NAMALWA (cell line): ENCODE measurements at regions not wholly inside any gene's neighbourhood (a gene's known extent, or its start where the extent isn't known, plus 50 kb on each side); places are given as distances from the start of the nearest gene placed in this dataset.

Experiments used
- DNase-seq: peaks from one replicate; pipeline ENCODE4 v3.0.0-alpha.2; 2015; ENCODE audit warnings: low spot score

DNA sequence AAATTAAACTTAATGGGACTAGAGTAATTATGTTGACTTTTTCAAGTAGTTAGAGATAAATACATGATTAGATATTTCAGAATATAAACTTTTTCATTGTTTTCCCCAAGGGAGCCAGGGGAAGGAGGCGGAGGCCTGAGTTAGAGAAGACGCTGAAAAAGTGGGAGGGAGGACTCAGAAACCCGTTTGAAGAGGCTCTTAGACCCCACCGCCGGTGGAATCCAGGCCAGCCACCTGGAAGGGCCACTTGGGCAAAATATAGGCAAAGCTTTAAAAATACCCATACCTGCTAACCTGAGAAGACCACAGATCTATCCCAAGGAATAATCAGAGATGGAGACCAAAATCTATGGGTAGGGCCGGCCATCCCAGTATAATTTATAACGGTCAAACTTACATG, 242.6 kb downstream of the PTPRU start:
- DNase-seq, result no peak

DNA sequence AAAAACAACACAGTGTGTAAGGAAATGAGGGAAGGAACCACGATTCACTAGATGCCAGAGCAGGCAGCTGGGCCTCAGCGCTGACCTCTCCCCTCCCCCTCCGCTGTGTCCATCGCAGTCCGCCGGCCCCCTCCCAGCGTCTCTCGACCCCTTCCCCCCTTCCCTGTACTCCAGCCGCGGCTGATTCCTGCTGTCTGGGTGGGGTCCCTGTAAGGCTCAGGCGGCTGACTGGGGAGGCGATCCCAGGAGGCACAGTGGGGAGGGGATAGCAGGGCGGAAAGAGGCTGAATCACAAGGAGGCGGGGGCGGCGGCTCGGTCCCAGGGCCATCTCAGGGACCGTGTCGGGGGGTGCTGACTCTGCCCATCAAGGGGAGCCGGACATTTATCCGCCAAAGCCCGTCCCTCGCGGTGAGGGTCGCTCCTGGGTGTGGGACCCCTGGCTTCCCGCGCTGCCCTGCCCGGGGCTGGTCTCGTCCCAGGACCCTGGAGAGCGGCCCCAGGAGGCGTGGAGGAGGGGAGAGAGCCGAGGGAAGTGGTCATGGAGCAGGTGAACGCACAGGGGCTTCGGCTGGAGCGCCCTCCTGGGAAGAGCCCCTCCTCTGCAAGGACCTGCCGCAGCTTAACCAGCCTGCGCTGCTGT, 241.9 kb downstream of the PTPRU start:
- no peak for DNase-seq

DNA sequence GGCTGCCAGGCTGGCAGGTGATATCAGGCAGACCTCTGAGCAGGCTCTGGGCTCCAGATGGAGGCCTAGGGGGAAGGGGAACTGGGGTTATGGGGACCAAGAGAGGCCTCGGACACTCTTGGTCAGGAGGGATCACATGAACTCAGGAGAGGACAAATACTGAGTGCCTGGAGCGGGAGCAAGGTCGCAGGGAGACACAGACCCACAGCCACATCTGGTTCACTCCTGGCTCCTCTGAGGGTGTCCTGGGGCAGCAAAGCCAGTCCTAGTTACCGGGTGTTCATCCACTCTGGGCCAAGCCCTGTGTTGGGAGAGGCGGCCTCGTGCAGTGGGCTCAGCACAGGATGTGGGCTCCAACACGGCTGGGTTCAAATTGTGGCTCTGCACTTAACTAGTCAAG, 239.0 kb downstream of the PTPRU start:
- no peak for DNase-seq

DNA sequence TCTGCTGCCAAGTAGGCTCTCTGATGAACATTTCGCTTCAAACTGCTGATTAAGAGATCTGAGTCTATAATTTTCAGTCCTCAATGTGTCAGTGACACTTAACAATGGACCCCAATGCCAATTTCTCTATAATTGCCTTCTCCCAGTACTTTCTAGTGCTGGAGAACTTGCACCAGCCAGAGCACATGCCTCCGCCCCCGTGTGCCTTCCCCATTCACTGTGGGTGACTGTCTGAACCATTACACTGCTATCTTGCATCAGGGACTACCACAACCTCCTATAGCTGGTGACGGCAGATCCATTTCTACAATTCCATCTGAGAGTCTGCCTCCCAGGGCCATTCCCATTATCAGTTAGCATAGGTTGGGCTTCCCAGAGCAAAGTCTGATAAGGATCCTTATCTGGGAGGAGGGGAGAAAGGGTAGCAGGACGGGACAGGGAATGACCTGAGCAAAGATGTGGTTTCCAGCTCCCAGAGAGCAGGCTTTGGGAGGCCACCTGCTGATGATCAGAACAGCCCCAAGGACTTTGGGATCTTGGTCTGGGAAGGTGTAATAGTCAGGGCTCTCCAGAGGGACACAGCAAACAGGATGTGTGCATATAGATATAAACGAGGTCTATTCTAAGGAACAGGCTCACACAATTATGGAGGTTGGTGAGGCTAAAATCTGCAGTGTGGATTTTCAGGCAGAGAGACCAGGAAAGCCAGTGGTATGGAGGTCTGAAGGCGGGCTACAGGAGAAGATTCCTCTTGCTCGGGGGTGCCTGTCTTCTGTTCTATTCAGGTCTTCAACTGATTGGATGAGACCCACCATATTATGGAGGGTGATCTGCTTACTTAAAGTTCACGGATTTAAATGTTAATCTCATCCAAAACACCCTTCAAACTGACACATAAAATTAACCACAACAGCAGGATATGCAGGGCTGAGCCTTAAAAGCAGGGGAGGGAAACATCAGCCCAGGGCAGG, 238.2 kb downstream of the PTPRU start:
- DNase-seq, result no peak

DNA sequence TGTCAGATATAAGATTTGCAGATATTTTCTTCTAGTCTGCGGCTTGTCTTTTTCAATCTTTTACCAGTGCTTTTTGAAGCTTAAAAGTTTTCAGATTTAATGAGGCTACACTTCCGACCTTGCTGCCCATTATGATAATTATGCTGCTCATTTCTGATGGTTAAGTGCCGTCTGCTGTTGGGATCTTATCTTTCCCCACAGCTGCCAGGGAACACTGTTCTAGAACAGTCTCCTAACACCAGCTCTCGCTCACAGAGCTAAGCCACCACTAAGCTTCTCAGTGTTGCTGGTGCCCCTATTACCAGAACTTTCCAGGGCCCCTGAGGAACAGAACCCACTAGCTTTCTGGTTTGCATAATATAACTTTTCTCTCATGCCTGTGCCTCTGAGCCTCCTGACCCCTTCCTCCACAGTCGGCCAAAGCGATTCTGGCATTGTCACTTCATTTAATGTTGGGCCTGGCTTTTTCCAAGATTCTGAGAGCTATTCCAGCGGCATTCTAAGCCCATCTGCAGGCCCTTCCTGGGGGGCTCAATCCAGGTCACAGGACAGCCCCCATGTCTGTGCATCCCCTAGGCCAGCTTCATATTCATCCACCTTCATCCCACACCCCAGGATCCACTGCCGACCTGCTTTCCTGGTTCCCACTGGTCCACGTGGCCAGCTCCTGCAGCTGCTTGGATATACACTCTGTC, 237.0 kb downstream of the PTPRU start:
- DNase-seq, result no peak

DNA sequence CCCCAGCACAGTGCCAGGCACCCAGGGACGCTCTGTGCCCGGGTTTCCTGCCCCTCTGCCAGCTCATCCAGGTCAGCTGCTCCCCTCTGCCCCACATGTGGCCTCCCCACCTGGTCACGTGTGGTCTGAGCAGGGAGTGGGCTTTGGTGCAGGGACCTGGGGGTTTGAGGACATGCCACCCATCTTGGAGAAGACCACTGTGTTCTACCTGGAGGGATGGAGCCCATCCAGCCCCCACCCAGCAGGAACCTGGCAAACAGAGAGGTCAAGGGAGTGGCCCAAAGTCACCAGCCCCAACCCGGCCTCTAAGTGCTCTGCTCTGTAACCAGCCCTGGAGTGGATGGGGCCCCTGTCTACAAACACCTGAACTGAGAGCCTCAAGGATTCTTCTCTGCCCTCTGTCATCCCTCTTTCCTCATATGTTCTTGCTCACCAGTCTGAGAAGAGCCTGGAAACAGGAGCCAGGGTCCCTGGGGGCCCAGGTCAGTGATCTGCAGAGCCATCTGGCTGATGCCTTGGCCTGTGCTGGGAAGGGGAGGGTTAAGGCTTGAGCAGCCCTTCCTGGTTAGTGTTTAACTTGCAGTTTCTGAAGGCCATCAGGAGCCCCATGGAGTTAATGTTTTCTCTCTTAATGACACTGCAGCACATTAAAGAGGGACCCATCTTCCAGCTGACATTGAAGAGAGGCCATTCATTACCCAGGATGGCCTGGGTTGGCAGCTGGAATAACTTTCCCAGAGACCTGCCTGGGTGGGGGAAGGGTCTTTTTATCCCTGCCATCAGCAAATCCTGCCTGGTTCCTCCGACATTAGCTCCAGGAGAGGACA, 235.4 kb downstream of the PTPRU start:
- DNase-seq, result no peak

DNA sequence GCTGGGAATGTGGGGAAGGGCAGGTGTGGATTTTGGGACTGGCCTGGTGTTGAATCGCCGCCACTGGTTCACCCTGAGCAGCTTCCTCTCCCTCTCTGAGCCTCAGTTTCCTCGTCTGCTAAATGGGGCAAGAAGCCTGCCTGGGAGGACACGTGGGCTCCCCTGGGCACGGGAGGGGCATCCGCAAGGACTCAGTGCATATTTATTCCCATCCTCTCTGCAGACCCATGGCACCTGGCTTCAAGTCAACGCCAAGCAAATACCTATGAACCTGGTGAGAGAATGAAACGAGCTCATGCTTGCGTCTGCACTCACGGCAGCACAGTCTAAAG, 234.4 kb downstream of the PTPRU start:
- DNase-seq, result no peak

DNA sequence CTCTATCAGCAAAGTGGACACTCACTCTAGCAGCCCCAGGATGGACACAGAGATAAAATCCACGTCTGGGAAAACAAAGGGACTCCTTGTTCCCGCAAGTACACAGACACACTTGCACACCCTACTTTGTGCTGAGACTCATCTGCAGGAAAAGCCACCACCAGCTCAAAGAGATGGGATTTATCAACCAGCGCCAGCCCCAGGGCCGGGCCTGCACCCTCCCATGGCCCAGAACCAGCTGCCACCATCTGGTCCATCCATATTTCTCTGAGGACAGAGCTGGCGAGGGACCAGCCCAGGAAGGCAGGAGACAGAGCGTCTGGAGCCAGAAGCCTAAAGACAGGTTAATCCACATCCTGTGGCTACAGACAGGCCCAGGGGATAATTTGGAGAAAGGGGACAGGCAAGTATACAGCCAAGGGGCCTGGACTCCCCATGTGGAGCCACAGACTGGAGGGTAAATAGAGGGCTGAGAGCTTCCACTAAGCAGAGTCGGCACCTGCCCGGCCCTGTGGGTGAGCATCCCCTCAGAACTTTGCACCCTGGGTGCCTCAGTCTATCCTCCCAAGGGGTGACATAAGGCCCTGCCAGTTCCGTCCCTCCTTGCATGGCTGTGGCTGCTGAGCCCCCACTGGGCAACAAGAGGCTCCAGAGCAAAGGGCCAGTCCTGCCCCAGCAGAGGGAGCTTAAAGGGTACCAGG, 233.9 kb downstream of the PTPRU start:
- no peak for DNase-seq

DNA sequence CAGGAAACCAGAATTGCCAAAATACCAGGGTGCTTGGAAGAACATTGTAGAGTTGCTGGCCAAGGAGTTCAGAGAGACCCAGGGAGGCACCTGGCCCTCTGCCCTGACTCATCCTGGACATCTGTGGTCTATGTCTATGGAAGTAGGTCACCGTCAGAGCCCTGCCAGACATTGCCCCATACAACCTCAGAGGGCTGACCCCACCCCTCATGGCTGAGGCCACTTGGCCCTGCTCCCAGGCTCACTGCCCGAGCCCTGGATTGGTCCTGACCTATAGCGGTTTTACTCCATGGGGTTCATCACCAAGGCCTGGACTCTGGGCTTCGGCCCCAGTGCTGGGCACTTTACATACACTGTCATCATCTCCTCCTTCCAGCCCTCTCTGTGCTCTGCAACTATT, 233.1 kb downstream of the PTPRU start:
- no peak for DNase-seq

DNA sequence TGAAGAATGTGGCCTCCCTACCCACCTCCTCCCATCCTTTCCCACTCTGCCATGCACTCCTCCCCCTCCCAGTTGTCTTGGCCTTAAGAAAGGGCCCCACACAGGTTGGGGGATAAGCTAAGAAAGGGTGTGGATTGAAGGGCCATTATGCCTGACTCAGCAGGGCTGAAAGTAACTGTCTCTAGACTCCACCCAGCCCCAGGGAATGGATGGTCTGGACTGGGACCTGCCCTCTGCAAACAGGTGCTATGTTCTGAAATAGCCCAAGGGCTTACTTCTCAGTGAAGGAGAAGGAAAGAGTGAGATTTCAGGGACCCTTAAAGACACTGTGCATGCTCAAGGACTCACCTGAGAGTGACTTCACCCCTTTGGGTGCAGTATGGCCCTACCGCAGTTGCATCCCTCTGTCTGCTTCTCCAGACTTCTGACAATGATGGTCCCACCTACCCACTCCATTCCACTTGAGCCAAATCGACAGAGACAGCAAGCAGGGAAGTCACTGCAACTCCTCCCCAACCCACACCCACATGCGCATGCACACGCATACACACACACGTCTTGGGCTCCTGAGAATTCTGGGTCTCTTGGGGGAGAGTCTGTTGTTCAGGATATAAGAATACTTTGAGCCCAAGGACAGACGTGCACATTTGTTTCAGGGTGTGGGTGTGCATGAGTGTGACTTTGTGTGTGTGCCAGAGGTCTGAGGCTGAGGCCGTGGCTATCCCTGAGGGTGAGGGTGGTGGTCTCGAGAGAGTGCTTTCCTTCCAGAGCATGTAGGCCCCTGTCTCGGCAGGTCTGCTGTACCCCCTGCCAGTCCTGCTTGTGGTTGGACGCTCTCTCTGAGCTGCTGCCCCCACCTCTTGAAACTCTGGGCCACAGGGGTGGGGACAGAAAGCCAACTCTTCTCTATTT, 231.9 kb downstream of the PTPRU start:
- DNase-seq, result no peak

DNA sequence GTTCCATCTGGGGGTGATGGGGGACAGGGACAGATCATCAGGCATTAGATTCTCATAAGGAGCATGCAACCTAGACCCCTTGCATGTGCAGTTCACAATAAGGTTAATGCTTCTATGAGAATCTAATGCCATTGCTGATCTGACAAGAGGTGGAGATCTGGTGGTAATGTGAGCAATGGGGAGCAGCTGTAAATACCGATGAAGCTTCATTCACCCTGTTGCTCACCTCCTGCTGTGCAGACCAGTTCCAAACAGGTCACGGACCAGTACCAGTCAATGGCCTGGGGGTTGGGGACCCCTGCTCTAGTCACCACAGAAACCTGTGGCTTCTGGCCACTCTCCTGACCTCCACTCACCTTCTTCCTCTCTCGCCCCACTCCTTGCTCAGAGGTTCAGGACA, 229.9 kb downstream of the PTPRU start:
- DNase-seq, result no peak

DNA sequence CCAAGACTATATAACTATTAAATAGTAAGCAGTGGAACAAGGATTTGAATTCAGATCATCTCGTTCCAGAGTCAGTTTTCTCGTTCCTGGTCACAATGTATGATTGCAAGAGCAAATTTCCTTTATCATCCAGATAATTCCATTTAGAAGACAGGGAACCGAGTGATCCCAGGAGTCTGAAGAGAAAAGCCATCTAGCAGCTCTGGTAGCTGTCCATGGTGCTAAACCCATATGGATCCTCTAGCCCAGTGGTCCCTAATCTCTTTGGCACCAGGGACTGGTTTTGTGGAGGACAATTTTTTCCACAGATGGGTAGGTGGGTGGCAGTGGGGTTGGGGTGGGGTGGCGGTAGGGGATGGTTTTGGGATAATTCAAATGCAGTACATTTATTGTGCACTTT, 229.4 kb downstream of the PTPRU start:
- DNase-seq, result no peak

DNA sequence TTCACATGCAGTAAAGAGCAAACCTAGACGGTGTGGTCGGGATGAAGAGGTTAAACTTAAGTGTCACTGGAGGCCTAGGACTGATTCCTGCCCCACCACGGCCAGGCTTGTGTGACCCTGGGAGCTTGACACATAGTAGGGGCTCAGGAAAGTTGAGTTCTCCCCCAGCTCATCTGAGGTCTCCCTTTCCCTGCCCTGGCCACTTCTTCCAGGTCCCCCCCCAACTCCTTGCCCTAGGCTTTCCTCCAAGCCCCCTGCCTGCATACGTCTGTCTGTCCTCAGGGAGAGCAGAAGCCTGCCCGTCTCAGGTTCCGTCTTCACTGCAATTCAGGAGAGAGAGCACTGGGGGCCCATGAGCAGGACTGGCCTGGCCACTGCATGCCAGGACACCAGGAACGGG, 225.8 kb downstream of the PTPRU start:
- no peak for DNase-seq

DNA sequence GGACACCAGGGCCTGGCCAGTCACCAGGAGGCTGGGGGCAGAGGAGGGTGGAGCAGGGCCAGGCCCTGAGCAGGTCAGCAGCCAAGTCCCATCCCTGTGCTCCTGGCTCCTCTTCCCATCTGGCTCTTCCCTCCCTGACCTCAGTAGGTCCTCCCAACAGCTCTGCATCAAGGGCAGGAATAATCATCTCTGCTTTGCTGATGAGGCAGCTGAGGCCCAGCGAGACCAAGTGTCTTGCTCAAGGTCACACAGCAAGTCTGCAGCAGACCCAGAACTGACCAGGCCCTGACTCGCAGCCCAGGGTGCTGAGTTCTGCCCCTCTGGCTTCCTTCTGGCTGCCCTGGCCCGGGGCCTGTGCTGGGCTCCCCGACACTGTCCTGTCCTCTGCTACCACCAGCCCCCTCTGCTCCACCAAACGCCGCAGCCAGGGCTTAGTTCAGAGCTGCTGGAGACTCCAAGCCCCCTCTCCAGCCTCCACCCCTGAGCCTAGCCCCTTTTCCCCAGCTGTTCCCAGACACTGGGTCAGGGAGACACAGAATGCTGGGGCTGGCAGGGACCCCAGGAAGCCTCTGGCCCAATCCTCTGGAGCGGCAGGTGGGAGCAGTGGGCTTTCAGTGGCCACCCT, 224.9 kb downstream of the PTPRU start:
- no peak for DNase-seq

DNA sequence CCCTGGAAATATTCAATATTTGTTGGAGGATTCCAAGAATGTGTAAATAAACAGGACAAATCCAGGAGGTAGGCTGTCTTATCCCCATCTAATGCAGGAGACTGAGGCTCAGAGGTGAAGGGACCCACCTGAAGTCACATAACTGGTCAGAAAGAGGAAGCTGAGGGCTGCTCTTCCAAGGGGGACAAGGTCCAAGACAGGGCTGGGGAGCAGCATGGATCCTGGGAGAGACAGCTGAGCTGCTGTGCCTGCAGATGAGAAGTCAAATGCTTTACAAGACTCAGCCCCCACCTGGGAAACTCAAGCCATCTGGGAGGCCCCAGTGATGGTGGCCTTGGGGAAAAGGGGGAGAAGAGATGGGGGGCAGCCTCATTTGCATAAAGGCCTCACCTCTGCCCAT, 224.4 kb downstream of the PTPRU start:
- no peak for DNase-seq

DNA sequence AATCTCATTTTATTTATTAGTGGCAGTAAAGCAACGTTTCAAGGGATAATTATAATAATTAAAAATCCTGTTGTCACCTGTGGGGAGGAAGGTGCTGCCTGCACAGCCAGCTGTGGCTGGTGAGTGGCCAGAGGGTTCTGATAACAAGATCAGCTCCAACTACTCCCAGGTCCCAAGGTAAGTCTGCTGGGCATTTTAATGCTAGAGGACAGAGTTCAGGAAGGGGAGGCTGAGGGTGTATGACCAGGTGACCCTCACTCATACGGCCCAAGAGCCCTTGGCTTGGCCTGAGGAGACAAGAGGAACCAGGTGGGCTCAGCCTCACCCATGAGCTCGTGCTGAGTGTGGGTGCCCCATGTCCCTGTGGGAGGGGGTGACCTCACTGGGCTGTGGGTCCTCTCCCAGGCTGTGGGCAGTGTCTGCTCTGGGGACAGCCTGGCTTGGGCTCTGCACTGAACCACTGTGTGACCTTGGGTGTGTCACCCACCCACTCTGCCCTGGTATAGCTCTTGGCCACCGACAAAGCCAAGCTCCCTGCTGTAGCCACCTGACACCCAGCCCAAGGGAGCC, 223.8 kb downstream of the PTPRU start:
- DNase-seq, result no peak

DNA sequence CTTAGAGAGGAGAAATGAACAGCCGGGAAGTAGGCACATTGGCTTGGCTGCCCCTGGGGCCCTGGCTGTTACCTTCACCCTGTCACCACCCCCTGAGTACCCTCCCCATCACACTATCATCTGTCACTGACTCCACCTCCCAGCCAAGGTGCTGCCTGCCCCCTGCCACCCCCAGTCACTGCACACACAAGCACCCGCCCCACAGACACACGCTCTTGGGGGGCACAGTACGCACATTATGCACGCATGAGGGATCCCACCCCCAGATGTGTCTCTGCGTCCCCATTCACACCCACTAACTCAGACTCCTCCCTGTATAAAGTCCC, 223.3 kb downstream of the PTPRU start:
- DNase-seq, result no peak

DNA sequence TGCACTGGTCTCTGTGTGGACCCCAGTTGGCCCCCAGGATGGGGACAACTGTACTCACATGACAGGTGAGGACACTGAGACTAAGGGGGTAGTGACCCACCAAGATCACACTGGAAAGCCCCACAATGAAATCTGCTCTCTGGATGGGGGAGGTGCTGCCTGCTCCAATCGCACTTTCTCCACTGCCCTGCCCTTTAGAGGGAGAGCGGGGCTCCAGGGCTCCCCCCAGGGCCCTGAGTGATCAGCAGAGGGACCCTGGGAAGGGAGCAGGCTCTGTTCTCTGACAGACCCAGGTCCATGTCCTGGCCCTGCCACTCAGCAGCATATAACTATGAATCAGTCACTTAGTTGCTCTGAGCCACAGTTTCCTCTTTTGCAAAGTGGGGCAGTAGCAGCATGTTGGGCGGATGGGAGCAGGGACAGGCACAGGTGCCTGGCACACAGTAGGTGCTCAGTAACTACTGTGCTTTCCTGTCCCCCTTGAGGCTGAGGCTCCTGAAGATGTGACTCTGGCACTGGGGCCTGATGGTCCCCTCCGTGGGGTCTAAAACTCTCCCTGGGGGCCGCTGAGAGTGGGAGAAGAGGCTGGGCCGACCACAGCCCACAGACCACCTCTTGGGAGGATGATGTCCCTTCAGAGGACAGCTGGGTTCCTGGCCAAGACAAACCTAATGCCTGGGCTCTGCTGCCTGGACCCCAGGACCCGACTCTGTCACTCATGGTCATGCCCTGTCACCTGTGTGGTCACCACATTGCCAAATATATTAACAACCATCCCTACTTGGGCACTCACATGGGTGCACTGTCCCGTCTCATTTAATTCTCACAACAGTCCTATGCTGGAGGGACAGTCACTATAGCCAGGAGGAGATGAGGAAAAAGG, 222.7 kb downstream of the PTPRU start:
- DNase-seq, result no peak
